B cell (primary cell): ENCODE measurements at regions not wholly inside any gene's neighbourhood (a gene's known extent, or its start where the extent isn't known, plus 50 kb on each side); places are given as distances from the start of the nearest gene placed in this dataset.
"Not testable (repeated sequence)": the region's sequence is repeated elsewhere in the genome, so short reads cannot be mapped to it uniquely, and the experiment has no call there.

Source experiments
- ATAC-seq: fragments of 200-7000 bp; cut with Tn5 transposase; one replicate; pipeline ENCODE4 v1.10.0; 2021; ENCODE audit warnings: low read depth, mild to moderate bottlenecking, moderate number of reproducible peaks, moderate library complexity
- CTCF ChIA-PET: fragments of 350-600 bp; sonication (Branson Sonifier 250); formaldehyde crosslinking; loops from one replicate; lab custom pipeline; 2021; ENCODE audit warnings: antibody characterized with exemption, inconsistent platforms; lab: Charles Lee
- POLR2A ChIA-PET: fragments of 350-600 bp; sonication (Branson Sonifier 250); formaldehyde crosslinking; loops from one replicate; lab custom pipeline; 2021; ENCODE audit warnings: antibody characterized with exemption; lab: Charles Lee
- DNase-seq: peaks from one replicate; pipeline ENCODE4 v3.0.0; 2013
- H2AFZ ChIP-seq: 2 replicates; pipeline ENCODE4 v1.6.1; 2012; ENCODE audit warnings: mild to moderate bottlenecking, low read depth, low read length; ENCODE audit not compliant: insufficient read depth, poor library complexity, severe bottlenecking
- H3K27ac ChIP-seq, 2 donors: 1 replicate in 1 of 2; 2 replicates in 1 of 2; pipeline ENCODE4 v1.5.1; 2012 to 2013; ENCODE audit warnings: low read length in 2 of 2, mild to moderate bottlenecking in 2 of 2, moderate library complexity in 1 of 2
- H3K27me3 ChIP-seq, 4 experiments: fragments of 200-600 bp in 1 of 4; sonication (generic) in 1 of 4; replicated peaks in 1 of 4; 1 replicate in 2 of 4; 2 replicates in 2 of 4; pipeline versions ENCODE4 v1.6.1 to v1.7.0; 2013 to 2016; ENCODE audit warnings: low read length in 3 of 4, mild to moderate bottlenecking in 2 of 4, mixed read lengths in 1 of 4, moderate library complexity in 1 of 4; ENCODE audit not compliant: insufficient read depth in 4 of 4, control insufficient read depth in 3 of 4; ENCODE audit errors: control extremely low read depth in 1 of 4
- H3K36me3 ChIP-seq, 2 experiments: replicated peaks in 1 of 2; 1 replicate in 1 of 2; 2 replicates in 1 of 2; pipeline versions ENCODE4 v1.6.1 to v1.7.1; 2013; ENCODE audit warnings: low read length in 1 of 2; ENCODE audit not compliant: insufficient read depth in 2 of 2, control insufficient read depth in 1 of 2; ENCODE audit errors: control extremely low read depth in 1 of 2, extremely low read depth in 1 of 2
- H3K4me1 ChIP-seq, 2 donors: fragments of 200-600 bp in 1 of 2; sonication (generic) in 1 of 2; 1 replicate in 1 of 2; 2 replicates in 1 of 2; pipeline versions ENCODE4 v1.5.1 to v1.6.1; 2013 to 2017; ENCODE audit warnings: low read length in 2 of 2; ENCODE audit not compliant: control insufficient read depth in 2 of 2, insufficient read depth in 2 of 2
- H3K4me2 ChIP-seq: replicated peaks from 2 replicates; pipeline ENCODE3; 2012; ENCODE audit warnings: mild to moderate bottlenecking, low read depth, low read length; ENCODE audit not compliant: poor library complexity, severe bottlenecking
- H3K4me3 ChIP-seq, 5 experiments: fragments of 200-600 bp in 1 of 5; sonication (generic) in 1 of 5; 1 replicate in 3 of 5; 2 replicates in 2 of 5; pipeline versions ENCODE4 v1.5.1 to v1.7.0; 2011 to 2016; ENCODE audit warnings: low read length in 4 of 5, mild to moderate bottlenecking in 4 of 5, low read depth in 2 of 5, control low read depth in 1 of 5, moderate library complexity in 1 of 5; ENCODE audit not compliant: insufficient read depth in 1 of 5; ENCODE audit errors: control extremely low read depth in 1 of 5, extremely low read depth in 1 of 5
- H3K79me2 ChIP-seq: fragments of 200-600 bp; sonication (generic); one replicate; pipeline ENCODE4 v1.6.0; 2016; ENCODE audit warnings: low read length; ENCODE audit not compliant: control insufficient read depth, insufficient read depth
- H3K9ac ChIP-seq: fragments of 200-600 bp; sonication (generic); 2 replicates; pipeline ENCODE4 v1.6.1; 2017; ENCODE audit warnings: mild to moderate bottlenecking, low read length, moderate library complexity
- H3K9me3 ChIP-seq, 3 donors: one replicate each; pipeline versions ENCODE4 v1.6.1 to v1.7.1; 2013; ENCODE audit warnings: low read length in 2 of 3; ENCODE audit not compliant: control insufficient read depth in 2 of 3, insufficient read depth in 1 of 3; ENCODE audit errors: control extremely low read depth in 1 of 3
- H4K20me1 ChIP-seq: 2 replicates; pipeline ENCODE4 v1.6.0; 2012; ENCODE audit warnings: mild to moderate bottlenecking, low read length; ENCODE audit not compliant: insufficient read depth, control insufficient read depth, poor library complexity, severe bottlenecking
- H3K27ac Mint-ChIP-seq: one replicate; pipeline ENCODE4 v1.8.0; 2021; ENCODE audit warnings: mixed read lengths
- H3K27me3 Mint-ChIP-seq: one replicate; pipeline ENCODE4 v1.8.0; 2021; ENCODE audit warnings: mixed read lengths
- H3K4me1 Mint-ChIP-seq: one replicate; pipeline ENCODE4 v1.8.0; 2021; ENCODE audit warnings: mixed read lengths
- H3K4me3 Mint-ChIP-seq: one replicate; pipeline ENCODE4 v1.8.0; 2021; ENCODE audit warnings: mixed read lengths
- H3K9me3 Mint-ChIP-seq: one replicate; pipeline ENCODE4 v1.8.0; 2022; ENCODE audit warnings: mixed read lengths; ENCODE audit not compliant: insufficient read depth
- EZH2 ChIP-seq: IDR thresholded peaks from 2 replicates; pipeline ENCODE4 v1.6.1; 2012; ENCODE audit warnings: borderline replicate concordance, low read depth, mild to moderate bottlenecking, moderate library complexity, low read length; ENCODE audit not compliant: insufficient read depth, poor library complexity, severe bottlenecking
- WGBS: methylation state at CpG from one replicate; pipeline ENCODE4 v1.1.5; 2013; ENCODE audit warnings: missing lambda C conversion rate; ENCODE audit not compliant: insufficient coverage; 5-methylcytosine and 5-hydroxymethylcytosine counted together
- intact Hi-C: fragments of 100-400 bp; cut with micrococcal nuclease; formaldehyde crosslinking; loops from one replicate; pipeline ENCODE4 v1.10.0; 2022
- TF ChIP-seq, protein P1 (sequence below): fragments of 200-600 bp; IDR thresholded peaks from one replicate; pipeline ENCODE4 v1.8.0; 2022; ENCODE audit warnings: antibody characterized with exemption, mild to moderate bottlenecking

- Mint-ChIP-seq H3K27ac (no peak overlapping the region), H3K4me3 (no peak overlapping the region), H3K27me3 (no peaks in the 10 kb centered on the region), H3K4me1 (no peaks in the 10 kb centered on the region), H3K9me3 (peaks cover 4% of the 10 kb centered on the region)
- Histone ChIP-seq H4K20me1 (no peaks in the 10 kb centered on the region), H3K4me1 (no peaks in the 10 kb centered on the region), H2AFZ (no peak overlapping the region), H3K4me3 (no peak overlapping the region), H3K79me2 (no peaks in the 10 kb centered on the region), H3K4me2 (no peak overlapping the region), H3K9ac (no peak overlapping the region), H3K9me3 (peaks cover 0 to 35% (median 0%) of the 10 kb centered on the region in 3 donors), H3K36me3 (no peaks in the 10 kb centered on the region), H3K27me3 (no peaks in the 10 kb centered on the region), H3K27ac (no peak overlapping the region)
- 61% methylated on average over 13 of the region's 20 CpGs for WGBS
- ATAC-seq (no peak), DNase-seq (no peak)
- ChIA-PET CTCF (no interaction called here), POLR2A (no interaction called here)
- intact Hi-C loops = no loop called here
- TF ChIP-seq EZH2 = no peak
- TF ChIP-seq, protein P1, sequence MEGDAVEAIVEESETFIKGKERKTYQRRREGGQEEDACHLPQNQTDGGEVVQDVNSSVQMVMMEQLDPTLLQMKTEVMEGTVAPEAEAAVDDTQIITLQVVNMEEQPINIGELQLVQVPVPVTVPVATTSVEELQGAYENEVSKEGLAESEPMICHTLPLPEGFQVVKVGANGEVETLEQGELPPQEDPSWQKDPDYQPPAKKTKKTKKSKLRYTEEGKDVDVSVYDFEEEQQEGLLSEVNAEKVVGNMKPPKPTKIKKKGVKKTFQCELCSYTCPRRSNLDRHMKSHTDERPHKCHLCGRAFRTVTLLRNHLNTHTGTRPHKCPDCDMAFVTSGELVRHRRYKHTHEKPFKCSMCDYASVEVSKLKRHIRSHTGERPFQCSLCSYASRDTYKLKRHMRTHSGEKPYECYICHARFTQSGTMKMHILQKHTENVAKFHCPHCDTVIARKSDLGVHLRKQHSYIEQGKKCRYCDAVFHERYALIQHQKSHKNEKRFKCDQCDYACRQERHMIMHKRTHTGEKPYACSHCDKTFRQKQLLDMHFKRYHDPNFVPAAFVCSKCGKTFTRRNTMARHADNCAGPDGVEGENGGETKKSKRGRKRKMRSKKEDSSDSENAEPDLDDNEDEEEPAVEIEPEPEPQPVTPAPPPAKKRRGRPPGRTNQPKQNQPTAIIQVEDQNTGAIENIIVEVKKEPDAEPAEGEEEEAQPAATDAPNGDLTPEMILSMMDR = no peak
Observed at GRCh38 chr17:22517716-22518115, 825.4 kb downstream of the KCNJ18 start.

DNA sequence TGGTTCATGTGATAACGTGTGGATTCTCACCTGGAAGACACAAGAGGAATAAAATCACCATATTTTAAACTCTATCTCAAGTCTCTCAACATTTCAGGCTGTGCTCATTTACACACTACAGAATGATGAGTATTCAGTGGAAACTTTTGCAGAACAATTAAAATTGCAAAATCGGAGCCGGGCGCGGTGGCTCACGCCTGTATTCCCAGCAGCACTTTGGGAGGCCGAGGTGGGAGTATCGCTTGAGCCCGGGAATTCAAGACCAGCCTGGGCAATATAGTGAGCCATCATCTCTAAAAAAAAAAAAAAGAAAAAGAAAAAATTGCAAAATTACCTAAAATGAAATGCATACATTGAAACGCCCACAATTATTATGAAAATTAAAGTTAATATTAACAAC lies 825.9 kb downstream of the KCNJ18 start:
- no peaks in the 10 kb centered on the region for H3K27me3 ChIP-seq
- TF ChIP-seq, protein P1 = no peak
- no peak for TF ChIP-seq EZH2
- H2AFZ ChIP-seq = no peak overlapping the region
- POLR2A ChIA-PET = no interaction called here
- Mint-ChIP-seq H3K27me3 (no peaks in the 10 kb centered on the region), H3K27ac (no peak overlapping the region), H3K4me3 (no peak overlapping the region), H3K9me3 (peaks cover 4% of the 10 kb centered on the region), H3K4me1 (no peaks in the 10 kb centered on the region)
- H3K4me3 ChIP-seq = no peak overlapping the region
- no peak for DNase-seq
- no peak overlapping the region for H3K4me2 ChIP-seq
- no peak for ATAC-seq
- no peak overlapping the region for H3K27ac ChIP-seq
- H3K9ac ChIP-seq = no peak overlapping the region
- H3K9me3 ChIP-seq = peaks cover 0 to 31% (median 0%) of the 10 kb centered on the region in 3 donors
- CTCF ChIA-PET = no interaction called here
- intact Hi-C loops = no loop called here
- no peaks in the 10 kb centered on the region for H3K79me2 ChIP-seq
- no peaks in the 10 kb centered on the region for H3K4me1 ChIP-seq
- WGBS = 100% methylated on average over 5 of the region's 10 CpGs
- no peaks in the 10 kb centered on the region for H3K36me3 ChIP-seq
- H4K20me1 ChIP-seq = no peaks in the 10 kb centered on the region

DNA sequence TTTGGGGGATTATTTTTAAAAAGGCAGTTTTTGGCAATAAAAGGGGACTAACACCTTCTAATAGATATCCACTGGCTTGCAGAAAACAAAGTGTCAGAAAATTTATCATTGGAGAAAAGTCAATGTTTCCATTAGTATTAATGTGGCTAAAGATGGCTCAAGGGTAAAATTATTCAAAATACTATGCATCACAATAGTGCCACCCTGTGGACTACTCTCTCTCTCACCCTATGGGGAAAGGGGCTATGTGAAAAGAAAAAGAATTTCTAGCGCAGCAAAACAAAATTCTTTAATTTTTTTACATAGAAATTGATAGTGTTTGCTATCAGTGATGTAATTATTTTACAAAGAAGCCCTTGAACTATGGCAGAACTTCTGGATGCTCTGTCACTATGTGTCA lies 856.5 kb downstream of the KCNJ18 start:
- H3K27me3 ChIP-seq, H3K4me3 Mint-ChIP-seq, CTCF ChIA-PET, H2AFZ ChIP-seq, H3K27ac ChIP-seq, DNase-seq, H4K20me1 ChIP-seq, H3K27me3 Mint-ChIP-seq, H3K4me1 ChIP-seq, H3K27ac Mint-ChIP-seq, H3K79me2 ChIP-seq, intact Hi-C loops, H3K9ac ChIP-seq, H3K4me3 ChIP-seq, H3K4me2 ChIP-seq, ATAC-seq, H3K9me3 Mint-ChIP-seq, H3K36me3 ChIP-seq, H3K4me1 Mint-ChIP-seq, POLR2A ChIA-PET: not testable (repeated sequence)
- no CpG with 5 or more reads among the region's 1 CpG for WGBS
- H3K9me3 ChIP-seq = peaks cover 0 to 12% (median 0%) of the 10 kb centered on the region in 3 donors
